GM12878 (cell line): ENCODE measurements at regions not wholly inside any gene's neighbourhood (a gene's known extent, or its start where the extent isn't known, plus 50 kb on each side); places are given as distances from the start of the nearest gene placed in this dataset.

Experiments
- ATAC-seq: fragments of 200-7000 bp; cut with Tn5 transposase; 3 replicates; pipeline ENCODE4 v1.9.1; 2020; ENCODE audit warnings: mild to moderate bottlenecking, moderate library complexity
- BruUV-seq: library from RNA; stranded (reverse); fragments of 400-500 nt; replicated peaks from 2 replicates; lab custom pipeline; 2021; lab: Mats Ljungman, UMichigan
- CTCF ChIA-PET: fragments of 300-600 bp; sonication (Branson Sonifier 250); formaldehyde crosslinking; extraction: SDS; loops from one replicate; lab custom pipeline; 2021; ENCODE audit warnings: inconsistent platforms; lab: Yijun Ruan, JAX
- POLR2A ChIA-PET: fragments of 350-600 bp; formaldehyde crosslinking; extraction: SDS; loops from one replicate; lab custom pipeline; 2021; ENCODE audit warnings: inconsistent platforms; lab: Charles Lee
- RAD21 ChIA-PET: fragments of 300-600 bp; sonication (Branson Sonifier 250); formaldehyde crosslinking; loops from one replicate; lab custom pipeline; 2023; ENCODE audit warnings: antibody characterized with exemption; ENCODE audit not compliant: unreplicated experiment; lab: Charles Lee
- SMC1A ChIA-PET: fragments of 300-600 bp; sonication (Branson Sonifier 250); formaldehyde crosslinking; loops from one replicate; lab custom pipeline; 2023; ENCODE audit not compliant: unreplicated experiment, uncharacterized antibody; lab: Charles Lee
- DNase-seq: peaks from one replicate; pipeline ENCODE4 v3.0.0-alpha.2; 2011; ENCODE audit warnings: low read depth, low spot score
- FAIRE-seq: peaks from 3 replicates; lab custom pipeline; 2011; peaks lifted over from hg19 to GRCh38; lab: Jason Lieb, UNC
- H2AFZ ChIP-seq: 2 replicates; pipeline ENCODE4 v1.6.0; 2011; ENCODE audit warnings: low read depth, low read length, control low read depth; ENCODE audit not compliant: control insufficient read depth
- H3K27ac ChIP-seq: 2 replicates; pipeline ENCODE4 v1.5.1; 2011; ENCODE audit warnings: control low read depth; ENCODE audit not compliant: control insufficient read depth, insufficient read depth
- H3K27me3 ChIP-seq, 2 experiments: replicated peaks in 1 of 2; 2 replicates each; pipeline versions ENCODE4 v1.6.0 to v1.6.1; 2011; ENCODE audit warnings: low read length in 1 of 2; ENCODE audit not compliant: control insufficient read depth in 2 of 2, insufficient read depth in 2 of 2
- H3K36me3 ChIP-seq, 2 experiments: 2 replicates each; pipeline ENCODE4 v1.5.1; 2011; ENCODE audit warnings: low read length in 1 of 2; ENCODE audit not compliant: control insufficient read depth in 2 of 2, insufficient read depth in 2 of 2
- H3K4me1 ChIP-seq: 2 replicates; pipeline ENCODE4 v1.6.1; 2011; ENCODE audit warnings: mild to moderate bottlenecking, low read length, moderate library complexity, mixed read lengths; ENCODE audit not compliant: control insufficient read depth, insufficient read depth
- H3K4me2 ChIP-seq: 2 replicates; pipeline ENCODE4 v1.6.0; 2011; ENCODE audit warnings: control low read depth; ENCODE audit not compliant: control insufficient read depth, insufficient read depth
- H3K4me3 ChIP-seq: fragments of 200-600 bp; sonication (generic); 2 replicates; pipeline ENCODE4 v1.5.1; 2016
- H3K79me2 ChIP-seq: 2 replicates; pipeline ENCODE4 v1.6.0; 2011; ENCODE audit warnings: low read length; ENCODE audit not compliant: control insufficient read depth, insufficient read depth
- H3K9ac ChIP-seq: 2 replicates; pipeline ENCODE4 v1.8.0; 2011; ENCODE audit warnings: low read length, control low read depth, mixed read lengths; ENCODE audit not compliant: control insufficient read depth, insufficient read depth
- H3K9me3 ChIP-seq: replicated peaks from 3 replicates; pipeline ENCODE4 v1.5.1; 2011; ENCODE audit warnings: mild to moderate bottlenecking, low read length; ENCODE audit not compliant: control insufficient read depth, insufficient read depth
- H4K20me1 ChIP-seq: 2 replicates; pipeline ENCODE4 v1.6.0; 2011; ENCODE audit not compliant: control insufficient read depth, insufficient read depth
- BCLAF1 ChIP-seq: fragments of 450-650 bp; IDR thresholded peaks from 2 replicates; pipeline ENCODE4 v1.6.1; 2017; ENCODE audit warnings: antibody characterized with exemption, mild to moderate bottlenecking, moderate library complexity
- CHD4 ChIP-seq: fragments of 200-600 bp; sonication (generic); IDR thresholded peaks from 2 replicates; pipeline ENCODE4 v1.6.1; 2016; ENCODE audit warnings: mild to moderate bottlenecking
- IRF4 ChIP-seq: IDR thresholded peaks from 2 replicates; pipeline ENCODE4 v1.6.1; 2011; ENCODE audit warnings: low read depth, low read length
- JUNB ChIP-seq: IDR thresholded peaks from 2 replicates; pipeline ENCODE4 v1.6.1; 2016; ENCODE audit warnings: antibody characterized with exemption, mild to moderate bottlenecking
- MLLT1 ChIP-seq: fragments of 450-650 bp; IDR thresholded peaks from 2 replicates; pipeline ENCODE4 v1.6.1; 2016; ENCODE audit warnings: mild to moderate bottlenecking
- NR2F1 ChIP-seq: fragments of 450-650 bp; conservative IDR thresholded peaks from 2 replicates; pipeline ENCODE4 v1.6.1; 2017; ENCODE audit warnings: mild to moderate bottlenecking
- PAX5 ChIP-seq: IDR thresholded peaks from 2 replicates; pipeline ENCODE4 v1.6.1; 2011; ENCODE audit warnings: low read depth, low read length, borderline replicate concordance
- POLR2AphosphoS5 ChIP-seq: IDR thresholded peaks from 2 replicates; pipeline ENCODE4 v1.6.1; 2011; ENCODE audit warnings: mild to moderate bottlenecking, low read length, inconsistent platforms
- RELA ChIP-seq: fragments of 450-650 bp; IDR thresholded peaks from 2 replicates; pipeline ENCODE4 v1.8.0; 2014; ENCODE audit warnings: borderline replicate concordance; ENCODE audit not compliant: partially characterized antibody
- SIX5 ChIP-seq: IDR thresholded peaks from 2 replicates; pipeline ENCODE4 v1.6.1; 2011; ENCODE audit warnings: mild to moderate bottlenecking, low read depth, low read length, moderate library complexity; ENCODE audit not compliant: severe bottlenecking
- TCF3 ChIP-seq: IDR thresholded peaks from 2 replicates; pipeline ENCODE4 v1.6.1; 2012; ENCODE audit warnings: low read depth, mild to moderate bottlenecking, low read length, borderline replicate concordance; ENCODE audit not compliant: insufficient read depth
- TCF7 ChIP-seq: IDR thresholded peaks from 2 replicates; pipeline ENCODE4 v1.6.1; 2014; ENCODE audit warnings: antibody characterized with exemption, borderline replicate concordance
- ZBTB11 ChIP-seq: fragments of 450-650 bp; formaldehyde crosslinking; IDR thresholded peaks from 2 replicates; pipeline ENCODE4 v1.5.0; 2022; ENCODE audit warnings: mild to moderate bottlenecking, missing genetic modification characterization
- ZNF622 ChIP-seq: fragments of 450-650 bp; IDR thresholded peaks from 2 replicates; pipeline ENCODE4 v1.6.1; 2017; ENCODE audit warnings: mild to moderate bottlenecking, inconsistent platforms
- WGBS: methylation state at CpG from one replicate; pipeline ENCODE4 v1.1.6; 2016; ENCODE audit warnings: low lambda C conversion rate; ENCODE audit not compliant: insufficient replicate concordance, insufficient coverage; ENCODE audit errors: missing lambda C conversion rate; 5-methylcytosine and 5-hydroxymethylcytosine counted together
- in situ Hi-C: fragments of 300-500 bp; cut with MboI; formaldehyde crosslinking; loops from 9 replicates; pipeline ENCODE4 v1.14.3; 2018; ENCODE audit warnings: mixed read lengths
- intact Hi-C: fragments of 100-400 bp; cut with micrococcal nuclease; formaldehyde crosslinking; loops from one replicate; pipeline ENCODE4 v1.14.2; 2022; ENCODE audit not compliant: unreplicated experiment
- TF ChIP-seq, protein P1 (sequence below): IDR thresholded peaks from 2 replicates; pipeline ENCODE4 v1.6.1; 2012; ENCODE audit warnings: low read length, inconsistent platforms

GRCh38 chr5:79865579-79865978, 125.5 kb downstream of the MTX3 start:
- no peaks in the 10 kb centered on the region for H3K4me1 ChIP-seq
- 43% methylated on average over 2 of the region's 2 CpGs for WGBS
- peaks cover 0 to 6% of the 10 kb centered on the region in 2 experiments; a peak in 3 of 4 replicates for H3K27me3 ChIP-seq
- H3K27ac ChIP-seq = no peak overlapping the region
- H2AFZ ChIP-seq = no peak overlapping the region
- no peak overlapping the region for H3K9ac ChIP-seq
- POLR2A ChIA-PET = no interaction called here
- no TSS peak for BruUV-seq
- SMC1A ChIA-PET = no interaction called here
- H3K79me2 ChIP-seq = no peaks in the 10 kb centered on the region
- DNase-seq (no peak), FAIRE-seq (no peak), ATAC-seq (no peak)
- no peaks in the 10 kb centered on the region for H3K36me3 ChIP-seq
- H3K4me2 ChIP-seq = no peak overlapping the region
- in situ Hi-C loops = no loop called here
- TF ChIP-seq POLR2AphosphoS5 (no peak), JUNB (no peak), BCLAF1 (no peak), MLLT1 (no peak), ZNF622 (no peak), CHD4 (no peak), ZBTB11 (CRISPR knock-in tag) (no peak), SIX5 (no peak), TCF7 (no peak), RELA (no peak), IRF4 (no peak), TCF3 (no peak), NR2F1 (no peak), PAX5 (no peak)
- TF ChIP-seq, protein P1, sequence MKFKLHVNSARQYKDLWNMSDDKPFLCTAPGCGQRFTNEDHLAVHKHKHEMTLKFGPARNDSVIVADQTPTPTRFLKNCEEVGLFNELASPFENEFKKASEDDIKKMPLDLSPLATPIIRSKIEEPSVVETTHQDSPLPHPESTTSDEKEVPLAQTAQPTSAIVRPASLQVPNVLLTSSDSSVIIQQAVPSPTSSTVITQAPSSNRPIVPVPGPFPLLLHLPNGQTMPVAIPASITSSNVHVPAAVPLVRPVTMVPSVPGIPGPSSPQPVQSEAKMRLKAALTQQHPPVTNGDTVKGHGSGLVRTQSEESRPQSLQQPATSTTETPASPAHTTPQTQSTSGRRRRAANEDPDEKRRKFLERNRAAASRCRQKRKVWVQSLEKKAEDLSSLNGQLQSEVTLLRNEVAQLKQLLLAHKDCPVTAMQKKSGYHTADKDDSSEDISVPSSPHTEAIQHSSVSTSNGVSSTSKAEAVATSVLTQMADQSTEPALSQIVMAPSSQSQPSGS = no peak
- H3K9me3 ChIP-seq = no peaks in the 10 kb centered on the region
- RAD21 ChIA-PET = no interaction called here
- H4K20me1 ChIP-seq = no peaks in the 10 kb centered on the region
- H3K4me3 ChIP-seq = no peak overlapping the region
- CTCF ChIA-PET = interaction anchor here (1.0 to 1.6 kb wide), 2 partner anchors 12 kb away, joined by 3 read pairs; no protein-coding TSS in a partner anchor
- intact Hi-C loops = no loop called here
